ENCODE measurements at regions not wholly inside any gene's neighbourhood (a gene's known extent, or its start where the extent isn't known, plus 50 kb on each side); places are given as distances from the start of the nearest gene placed in this dataset.

DNA sequence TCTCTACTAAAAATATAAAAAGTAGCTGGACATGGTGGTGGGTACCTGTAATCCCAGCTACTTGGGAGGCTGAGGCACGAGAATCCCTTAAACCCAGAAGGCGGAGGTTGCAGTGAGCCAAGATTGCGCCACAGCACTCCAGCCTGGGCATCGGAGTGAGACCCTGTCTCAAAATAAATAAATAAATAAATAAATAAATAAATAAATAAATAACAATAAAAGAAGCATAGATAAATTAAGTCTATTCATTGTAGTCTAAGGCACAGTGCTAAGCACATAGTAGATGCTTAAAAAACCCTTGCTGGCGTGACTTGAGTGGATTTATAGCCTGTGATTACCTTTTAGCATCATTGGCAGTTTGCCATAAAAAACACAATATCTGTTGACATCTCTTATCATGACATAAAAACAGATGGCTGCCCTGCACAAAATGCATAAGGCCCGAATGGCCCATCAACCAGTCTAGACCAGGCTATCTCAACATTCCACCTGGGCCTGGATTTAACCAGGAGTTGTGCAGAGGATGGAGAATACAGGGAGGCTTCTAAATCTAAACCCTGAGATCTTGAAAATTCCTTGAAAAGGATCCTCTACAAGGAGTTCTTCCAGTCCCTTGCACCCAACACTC, 94.9 kb downstream of the PRLHR start:
- no peak for DNase-seq

DNA sequence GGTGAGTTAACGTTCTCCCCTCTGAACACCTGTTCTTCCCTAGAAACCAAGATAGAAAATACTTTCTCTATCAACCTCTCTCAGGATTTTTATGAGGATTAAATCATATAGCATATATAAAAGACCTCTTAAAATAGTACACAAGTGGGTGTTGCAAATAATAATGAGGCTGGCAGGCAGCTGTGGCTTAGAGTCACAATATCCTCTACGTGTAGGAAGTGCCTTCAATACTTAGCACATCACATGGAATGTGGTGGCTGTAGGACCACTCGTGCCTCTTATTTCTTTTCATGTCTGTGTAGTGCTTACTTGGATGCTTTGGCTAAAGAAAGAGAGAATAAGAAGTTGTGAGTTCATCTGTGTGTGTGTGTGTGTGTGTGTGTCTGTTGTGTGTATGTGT, 96.3 kb downstream of the PRLHR start:
- no peak for DNase-seq

DNA sequence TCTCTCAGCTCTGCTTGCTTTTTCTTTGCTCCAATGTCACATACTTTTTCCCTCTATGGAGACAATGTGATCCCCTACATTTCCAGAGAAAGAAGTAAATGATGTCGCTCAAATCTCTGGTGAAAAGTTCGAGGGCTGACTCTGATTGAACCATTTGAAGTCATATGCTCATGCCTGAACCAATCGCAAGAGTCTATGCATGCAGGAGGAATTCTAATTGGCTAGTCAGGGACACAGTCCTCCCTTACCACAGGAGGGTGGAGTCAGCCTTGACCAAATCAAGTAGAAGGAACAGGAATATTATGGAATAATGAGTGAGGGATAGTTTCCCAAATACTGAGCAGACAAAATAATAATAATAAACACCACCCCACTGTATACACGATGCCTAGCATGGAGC, 96.8 kb downstream of the PRLHR start:
- DNase-seq = no peak

DNA sequence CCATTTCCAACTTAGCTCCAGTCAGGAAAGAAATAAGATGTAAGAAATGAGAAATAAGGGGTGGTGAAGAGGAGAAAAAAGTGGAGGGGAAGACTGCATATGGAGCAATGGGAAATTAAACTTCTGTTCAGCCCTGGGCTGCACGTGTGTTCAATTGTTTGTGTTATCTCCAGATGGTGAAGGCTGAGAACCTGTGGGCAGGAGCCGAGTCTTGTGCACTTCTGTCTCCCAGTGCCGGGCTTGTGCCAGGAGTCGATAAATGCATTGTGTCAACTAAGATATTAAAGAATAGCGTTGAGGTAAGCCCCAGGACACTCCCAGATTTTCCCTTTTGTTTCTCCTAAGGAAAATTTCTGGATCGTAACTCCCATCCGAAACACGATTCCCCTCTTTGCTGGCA, 98.2 kb downstream of the PRLHR start:
- DNase-seq = no peak

DNA sequence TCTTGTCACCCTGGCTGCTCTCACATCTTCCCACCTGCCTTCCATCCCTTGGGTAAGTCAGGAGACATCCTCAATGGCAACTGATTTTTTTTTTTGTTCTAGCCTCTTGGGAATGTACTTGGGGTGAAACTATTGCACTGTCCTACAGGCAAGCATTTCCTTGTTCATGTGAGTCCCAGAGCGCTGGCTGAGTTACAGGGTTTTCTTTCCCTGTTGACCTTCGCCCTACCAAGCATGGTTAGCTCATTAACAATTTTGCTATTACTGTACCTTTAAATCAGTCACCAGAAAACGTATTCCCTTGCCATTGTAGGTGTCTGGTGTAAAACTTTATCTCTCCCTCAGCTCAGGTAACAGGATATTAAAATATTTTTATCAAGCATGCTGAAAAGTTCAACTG, 98.9 kb downstream of the PRLHR start:
- no peak for DNase-seq

DNA sequence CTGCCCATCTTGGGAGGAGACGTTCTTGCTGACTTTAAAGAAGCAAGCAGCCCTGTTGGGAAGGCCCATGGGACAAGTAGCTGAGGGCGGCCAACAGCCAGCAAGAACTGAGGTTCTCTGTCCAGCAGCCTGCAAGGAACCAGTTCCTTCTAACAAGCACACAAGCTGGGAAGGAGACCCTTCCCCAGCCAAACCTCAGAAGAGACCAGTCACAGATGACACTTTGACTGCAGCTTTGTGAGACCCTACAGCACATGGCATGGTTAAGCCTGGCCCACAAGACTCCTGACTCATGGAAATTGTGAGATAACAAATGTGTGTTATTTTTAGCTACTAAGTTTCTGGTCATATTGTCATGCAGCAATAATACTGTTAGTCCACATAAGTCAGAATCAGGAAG, 99.9 kb downstream of the PRLHR start:
- no peak for DNase-seq

DNA sequence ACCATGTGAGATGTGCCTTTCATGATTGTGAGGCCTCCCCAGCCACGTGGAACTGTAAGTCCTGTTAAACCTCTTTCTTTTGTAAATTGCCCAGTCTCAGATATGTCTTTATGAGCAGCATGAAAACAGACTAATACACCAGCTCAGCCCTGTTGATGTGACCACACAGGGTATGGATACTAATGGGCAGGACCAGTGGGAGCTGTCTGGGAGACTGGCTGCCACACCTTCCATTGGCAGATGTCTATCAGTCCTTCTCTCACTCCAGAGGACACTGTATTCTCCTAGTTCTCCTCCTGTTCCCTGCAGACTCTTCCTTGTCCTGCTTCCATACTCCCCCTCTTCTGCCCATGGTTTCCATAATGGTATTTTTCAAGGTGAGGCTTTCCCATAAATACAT, 104.4 kb downstream of the PRLHR start:
- no peak for DNase-seq

DNA sequence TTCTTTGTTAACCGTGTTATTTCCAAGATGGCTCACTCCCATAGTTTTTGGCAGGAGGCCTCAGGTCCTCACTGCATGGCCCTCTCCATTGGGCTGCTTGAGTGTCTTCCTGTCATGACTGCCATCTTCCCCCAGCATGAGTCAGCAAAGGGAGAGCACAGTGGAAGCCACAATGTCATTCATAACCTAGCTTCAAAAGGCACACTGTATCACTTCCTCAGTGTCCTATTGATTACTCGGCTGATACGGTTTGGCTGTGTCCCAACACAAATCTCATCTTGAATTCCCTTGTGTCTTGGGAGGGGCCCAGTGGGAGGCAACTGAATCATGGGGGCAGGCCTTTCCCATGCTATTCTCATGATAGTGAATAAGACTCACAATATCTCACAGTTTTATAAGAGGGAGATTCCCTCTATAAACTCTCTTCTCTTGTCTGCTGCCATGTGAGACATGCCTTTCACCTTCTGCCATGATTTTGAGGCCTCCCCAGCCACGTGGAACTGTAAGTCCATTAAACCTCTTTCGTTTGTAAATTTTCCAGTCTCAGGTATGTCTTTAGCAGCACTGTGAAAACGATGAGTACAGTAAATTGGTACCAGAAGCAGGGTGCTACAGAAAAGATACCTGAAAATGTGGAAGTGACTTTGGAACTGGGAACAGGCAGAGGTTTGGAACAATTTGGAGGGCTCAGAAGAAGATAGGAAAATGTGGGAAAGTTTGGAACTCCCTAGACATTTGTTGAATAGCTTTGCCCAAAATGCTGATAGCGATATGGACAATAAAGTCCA, 106.5 kb downstream of the PRLHR start:
- no peak for DNase-seq

DNA sequence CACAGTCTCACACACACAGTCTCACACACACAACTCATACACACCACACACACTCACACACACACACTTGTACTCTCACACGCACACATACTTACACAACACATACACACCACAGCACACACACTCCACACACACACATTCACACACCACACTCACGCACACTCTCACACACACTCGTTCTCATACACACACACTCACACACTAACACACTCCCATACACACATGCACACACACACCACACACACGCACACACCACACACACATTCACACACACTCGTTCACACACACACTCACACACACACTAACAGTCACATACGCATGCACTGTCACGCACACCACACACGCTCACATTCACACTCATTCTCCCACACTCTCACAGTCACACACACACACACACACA, 109.8 kb downstream of the PRLHR start:
- DNase-seq = no peak

DNA sequence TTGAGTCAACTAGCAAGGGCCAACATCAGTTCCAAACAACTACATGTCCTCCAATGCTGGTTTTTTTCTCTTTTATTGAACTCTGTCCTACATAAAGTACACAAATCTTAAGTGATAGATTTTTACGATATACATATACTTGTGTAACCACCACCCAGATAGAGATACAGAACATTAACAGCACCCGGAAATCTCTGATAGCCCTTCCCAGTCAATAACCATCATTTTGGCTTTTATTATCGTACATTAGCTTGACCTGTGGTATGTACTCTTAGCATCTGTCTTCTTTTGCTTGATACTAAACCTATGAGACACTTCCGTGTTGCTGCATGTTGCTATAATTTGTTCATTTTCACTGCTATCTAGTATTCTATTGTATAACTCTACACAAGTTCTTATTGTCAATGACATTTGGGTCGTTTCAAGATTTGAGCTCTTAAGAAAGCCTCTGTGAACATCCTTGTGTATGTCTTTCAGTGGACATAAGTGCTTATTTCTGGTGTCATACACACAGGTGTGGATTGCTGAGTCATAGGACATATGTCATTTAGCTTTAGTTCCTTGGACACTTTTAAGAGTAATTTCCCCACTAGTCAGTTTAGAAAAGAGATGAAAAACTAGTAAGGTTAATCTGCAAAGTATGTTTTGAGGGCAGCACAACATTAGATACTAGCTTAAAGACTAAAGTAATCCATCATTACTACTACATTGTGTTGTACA, 111.1 kb downstream of the PRLHR start:
- no peak for DNase-seq

DNA sequence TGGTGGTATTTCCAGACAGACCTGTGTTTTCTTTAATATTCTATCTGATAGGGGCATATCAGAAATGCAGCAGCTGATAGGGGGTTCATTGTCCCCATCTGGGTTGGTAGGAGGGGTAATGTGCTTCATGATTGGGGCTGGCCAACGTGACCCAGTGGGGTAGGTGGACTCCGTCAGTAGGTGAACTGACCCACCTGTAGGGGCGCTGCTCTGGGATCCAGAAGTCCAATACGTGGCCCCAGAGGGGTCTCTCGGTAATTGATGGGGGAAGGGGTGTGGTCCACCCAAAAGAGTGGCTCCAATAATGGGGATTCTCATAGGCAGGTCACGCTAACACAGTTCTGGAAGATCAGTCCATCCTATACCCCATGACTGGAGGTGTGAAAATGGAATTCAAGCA, 112.0 kb downstream of the PRLHR start:
- DNase-seq = no peak

DNA sequence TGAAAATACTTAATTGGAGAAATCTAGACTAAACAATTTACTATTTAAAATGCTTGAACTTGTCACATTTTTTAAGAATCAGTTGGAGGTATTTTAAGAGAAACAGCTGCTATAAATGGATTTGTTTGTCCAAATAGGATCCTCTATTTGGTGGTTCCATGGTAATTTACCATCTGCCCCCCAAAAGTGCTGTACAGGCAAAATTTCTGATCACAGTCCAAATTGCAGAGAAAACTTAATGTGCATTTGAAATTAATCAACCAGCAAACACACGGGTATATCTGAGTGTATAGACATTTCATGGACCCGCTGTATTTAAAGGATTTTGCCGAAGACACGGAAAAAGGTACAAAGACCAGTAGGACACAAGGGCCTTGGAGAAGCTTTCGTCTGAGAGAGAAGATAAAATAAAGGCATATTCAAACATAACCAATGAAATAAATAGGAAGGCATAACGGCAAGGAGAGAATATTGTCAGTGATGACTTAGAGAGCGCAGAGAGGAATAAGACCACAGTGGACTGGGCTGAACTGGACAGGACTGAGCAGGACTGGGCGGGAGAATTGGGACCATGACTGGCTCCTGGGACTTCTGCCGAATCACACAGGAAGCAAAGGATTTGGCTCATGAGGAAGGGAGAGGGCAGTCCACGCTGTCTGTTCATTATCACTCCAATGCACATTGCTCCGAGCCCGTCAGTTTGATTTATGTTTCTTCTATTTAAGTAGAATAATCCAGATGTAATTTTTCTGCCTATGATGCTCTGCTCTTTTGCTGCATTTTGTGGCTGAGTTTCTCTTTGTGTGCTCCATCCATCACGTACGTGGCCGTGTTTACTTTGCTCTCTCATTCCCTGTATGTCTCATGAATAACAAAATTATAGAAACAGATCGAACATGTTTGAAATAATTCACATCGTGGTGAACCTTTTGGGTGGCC, 112.8 kb downstream of the PRLHR start:
- no peak for DNase-seq

DNA sequence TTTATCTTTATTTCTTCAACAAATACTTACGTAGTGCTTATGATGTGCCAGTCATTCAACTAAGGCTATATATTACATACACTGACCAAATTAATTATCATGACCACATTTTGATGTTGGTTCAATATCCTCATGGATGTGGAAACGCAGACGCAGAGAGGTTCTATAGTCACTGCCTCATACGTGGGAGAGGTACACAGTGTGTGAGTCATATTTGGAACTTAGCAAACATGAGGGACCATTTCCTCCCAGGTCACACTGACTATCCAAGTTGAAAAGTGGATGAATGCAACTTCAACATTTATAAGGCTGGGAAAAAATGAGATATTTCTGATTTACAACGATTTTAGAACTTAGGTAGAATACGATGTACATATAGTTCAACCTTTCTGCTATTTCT, 113.6 kb downstream of the PRLHR start:
- DNase-seq = no peak

DNA sequence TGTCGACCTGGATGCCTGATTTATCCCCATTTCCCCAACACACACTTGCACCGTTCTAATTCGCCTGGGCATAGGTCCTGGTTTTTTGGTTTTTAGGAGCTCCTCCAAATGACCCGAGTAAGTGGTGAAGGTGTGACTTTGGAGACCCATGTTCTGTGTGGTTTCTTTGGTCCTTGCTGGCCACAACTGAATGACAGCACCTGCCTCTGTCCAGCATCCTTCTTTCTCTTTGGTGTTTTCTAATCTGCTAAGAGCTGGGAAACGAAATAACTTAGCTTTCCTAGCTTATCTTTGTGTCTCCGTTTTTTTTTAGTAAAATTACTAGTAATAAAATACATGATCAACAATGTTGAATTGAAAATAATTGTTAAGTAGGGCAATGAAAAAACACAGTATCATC, 120.2 kb downstream of the PRLHR start:
- DNase-seq = no peak

DNA sequence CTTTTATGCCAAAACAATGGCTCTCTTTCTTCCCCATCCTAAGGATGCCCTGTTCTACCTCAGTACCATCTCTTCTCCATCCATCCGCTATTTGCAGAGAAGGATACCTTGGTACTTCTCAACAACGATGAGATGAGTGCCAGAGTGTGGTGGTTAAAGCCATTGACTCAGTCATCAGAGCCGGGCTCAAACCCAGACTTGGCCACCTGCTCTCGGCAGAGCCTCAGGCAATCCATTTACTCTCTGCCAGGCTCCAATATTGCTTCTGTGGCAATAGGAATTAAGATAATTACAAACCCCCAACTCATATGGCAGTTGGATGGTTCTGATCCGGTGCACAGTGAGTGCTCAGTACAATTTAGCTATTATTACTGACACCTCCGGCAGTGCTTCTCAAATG, 121.3 kb downstream of the PRLHR start:
- no peak for DNase-seq

DNA sequence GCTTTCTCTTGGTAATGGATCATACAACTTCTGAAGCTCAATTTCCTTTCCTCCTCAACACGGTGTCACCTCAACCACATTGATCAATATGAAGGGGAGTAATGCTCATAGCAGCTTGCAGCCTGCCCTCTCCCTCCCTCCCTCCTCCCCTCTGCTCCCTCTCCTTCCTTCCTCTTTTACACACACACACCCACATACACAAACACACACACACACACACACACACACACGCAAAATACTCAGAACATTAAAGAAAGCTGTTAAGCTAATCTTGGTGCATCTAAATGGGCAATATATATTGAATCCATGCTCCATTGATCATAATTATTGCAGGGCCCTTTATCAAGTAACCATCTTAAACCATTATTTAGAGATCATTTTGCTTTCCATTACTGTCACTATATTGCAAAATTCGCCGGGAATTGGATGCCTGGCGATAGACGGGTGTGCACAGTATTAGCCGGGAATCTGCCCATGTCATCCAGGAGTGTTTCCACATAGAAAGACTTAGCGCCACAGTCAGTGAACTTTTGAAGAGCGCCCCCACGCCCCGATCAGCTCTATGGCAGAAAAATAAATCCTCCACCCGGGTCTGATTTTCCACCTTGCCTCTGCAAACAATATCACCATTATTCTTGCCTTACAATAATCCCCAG, 122.0 kb downstream of the PRLHR start:
- no peak for DNase-seq

DNA sequence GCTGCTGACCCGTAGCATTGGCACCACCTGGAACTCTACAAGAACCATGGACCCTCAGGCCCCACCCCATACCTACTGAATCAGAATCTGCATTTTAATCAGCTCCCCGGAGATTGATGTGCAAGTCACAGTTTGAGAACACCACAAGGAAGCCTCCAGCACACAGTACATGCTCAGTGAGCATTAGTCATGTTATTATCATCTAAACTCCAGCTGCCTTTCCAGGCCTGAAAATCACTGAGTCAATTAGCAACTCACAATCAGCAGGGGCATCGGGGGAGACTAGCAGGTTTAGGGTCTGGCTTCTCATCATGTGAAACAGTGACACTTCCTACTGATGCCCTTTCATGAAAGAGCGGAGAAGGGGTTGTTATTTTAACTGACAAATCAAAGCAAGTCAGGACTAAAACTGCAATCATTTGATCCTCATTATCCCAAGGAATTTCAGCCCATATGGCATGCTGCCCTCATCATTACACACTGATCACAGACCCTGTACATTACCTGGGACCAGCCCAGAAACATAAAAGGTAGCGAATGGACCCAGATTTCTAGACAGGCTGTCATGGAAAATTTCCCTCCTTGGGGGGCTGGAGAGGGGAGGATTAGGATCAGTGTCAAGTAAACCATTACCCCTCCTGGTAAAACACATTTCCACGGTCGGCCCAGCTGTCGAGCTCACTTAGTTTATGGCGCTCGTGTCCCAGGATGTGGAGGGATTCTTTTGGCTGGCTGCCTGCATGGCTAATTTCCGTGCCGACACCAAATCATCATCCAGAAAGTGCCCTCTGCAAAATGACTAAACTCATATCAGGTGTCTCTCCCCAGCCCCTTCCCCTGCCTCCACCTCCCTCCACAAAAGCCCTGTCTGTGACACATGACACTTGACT, 122.8 kb downstream of the PRLHR start:
- DNase-seq = no peak

DNA sequence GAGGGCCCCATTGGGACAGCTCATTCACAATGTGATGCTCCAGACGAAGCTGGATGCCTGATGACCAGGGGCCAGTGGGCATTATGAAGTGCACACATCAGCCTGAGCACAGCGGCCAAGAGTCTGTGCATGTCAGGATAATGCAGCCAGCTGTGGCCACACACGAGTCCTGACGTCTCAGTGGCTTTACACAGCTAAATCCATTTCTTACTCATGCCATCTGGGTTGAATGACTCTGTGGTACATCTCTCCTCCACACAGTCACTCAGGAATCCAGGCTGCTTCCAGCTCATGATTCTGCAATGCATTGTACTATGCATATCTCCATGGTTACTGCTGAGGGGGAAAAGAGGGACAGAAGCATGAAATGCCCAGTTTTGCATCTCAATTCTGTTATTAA, 123.6 kb downstream of the PRLHR start:
- no peak for DNase-seq

DNA sequence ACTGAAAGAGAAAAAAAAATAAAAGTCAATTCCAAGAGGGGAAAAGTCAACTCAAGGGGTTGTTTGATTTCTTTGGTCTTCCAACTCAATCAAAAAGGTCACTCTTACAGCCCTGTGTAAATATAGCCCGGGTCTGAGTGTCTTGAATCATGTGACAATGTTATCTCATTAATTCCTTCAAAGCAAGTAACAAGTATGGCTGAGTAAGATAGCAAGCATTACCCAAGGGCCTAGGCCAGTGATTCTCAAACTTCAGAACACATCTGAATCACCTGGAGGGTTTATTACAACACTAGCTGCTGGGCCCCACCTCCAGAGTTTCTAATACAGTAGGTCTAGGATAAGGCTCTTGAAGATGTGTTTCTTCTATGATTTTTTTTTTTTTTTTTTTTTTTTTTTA, 125.0 kb downstream of the PRLHR start:
- DNase-seq = no peak

DNA sequence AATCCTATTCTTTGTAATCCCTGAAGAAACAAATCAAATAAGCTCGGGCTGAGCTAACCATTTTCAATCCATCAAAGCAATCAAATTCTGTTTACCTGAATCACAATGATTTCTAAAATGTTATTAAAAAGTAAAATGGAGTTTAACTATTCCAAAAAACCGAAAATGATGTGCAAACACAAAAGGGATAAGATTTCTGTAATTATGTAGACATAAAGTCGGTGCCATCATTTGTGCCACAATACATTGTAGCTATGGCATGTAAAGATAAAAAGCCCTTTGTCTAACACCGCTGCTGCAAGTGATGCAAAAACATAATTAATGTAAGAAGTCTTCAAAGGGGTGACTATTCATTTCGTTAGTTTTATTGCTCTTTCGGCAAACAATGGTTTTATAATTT, 125.1 kb upstream of the FAM204A start:
- DNase-seq = no peak

DNA sequence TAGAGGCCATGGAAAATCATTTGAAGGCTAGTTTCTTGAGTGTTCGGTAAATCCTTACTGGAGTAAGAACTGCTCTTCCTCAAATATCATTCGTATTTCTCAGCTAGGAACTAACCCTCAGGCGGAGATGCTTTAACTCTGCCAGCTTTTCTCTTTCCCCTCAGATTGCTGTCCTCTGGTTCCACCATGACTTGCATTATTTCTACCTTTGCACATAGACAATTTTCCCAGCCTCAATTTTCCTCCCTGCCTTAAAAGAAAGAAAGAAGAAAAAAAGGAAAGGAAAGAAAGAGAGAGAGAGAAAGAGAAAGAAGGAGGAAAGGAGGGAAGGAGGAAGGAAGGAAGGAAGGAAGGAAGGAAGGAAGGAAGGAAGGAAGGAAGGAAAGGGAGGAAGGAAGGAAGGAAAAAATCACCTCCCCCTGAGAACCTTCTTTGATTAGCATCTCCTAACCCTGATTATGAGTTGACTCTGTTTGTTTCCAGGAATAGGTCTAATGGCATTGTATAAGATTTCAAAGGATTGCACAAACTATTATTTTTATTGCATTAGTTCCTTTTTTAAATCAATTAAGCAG, 123.3 kb upstream of the FAM204A start:
- no peak for DNase-seq
